ENCODE measurements at regions not wholly inside any gene's neighbourhood (a gene's known extent, or its start where the extent isn't known, plus 50 kb on each side); places are given as distances from the start of the nearest gene placed in this dataset.

DNA sequence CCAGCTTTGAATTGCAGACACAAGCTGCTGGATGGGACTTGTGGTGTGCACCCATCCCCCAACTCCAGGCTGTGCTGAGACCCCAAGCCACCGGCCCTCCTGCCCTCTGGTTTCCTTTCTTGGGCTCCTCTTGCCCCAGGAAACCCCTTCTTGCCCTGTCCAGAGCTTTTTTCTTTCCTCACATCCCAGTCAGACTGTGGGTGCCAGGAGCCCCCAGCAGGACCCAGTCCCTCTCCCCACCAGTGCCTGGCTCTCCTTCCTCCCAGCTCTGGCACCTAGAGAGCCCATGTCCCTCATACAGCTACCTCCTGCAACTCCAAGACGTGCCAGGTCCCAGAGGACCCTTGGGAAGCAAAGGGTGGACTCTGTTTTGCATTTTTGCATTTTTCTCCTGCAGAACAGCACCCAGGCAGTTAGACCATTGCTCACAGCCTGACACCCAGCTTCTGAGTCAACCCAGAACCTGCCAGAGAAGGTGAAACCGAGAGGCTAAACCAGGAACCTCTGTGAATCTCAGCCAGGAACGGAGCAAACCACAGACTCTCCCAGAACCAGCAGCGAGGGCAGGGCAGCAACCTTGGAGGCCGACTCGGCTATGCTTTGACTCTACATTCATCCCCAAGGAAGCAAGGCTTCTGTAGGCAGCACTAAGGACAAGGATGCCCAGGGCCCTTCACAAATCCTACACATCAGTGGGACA is 221.1 kb downstream of the ANAPC1 start:
- TF ChIP-seq CTCF (IDR thresholded peaks at IDR 0.05; ENCODE audit: low read depth, low read length, poor library complexity, severe bottlenecking), result no peak
- no peak for TF ChIP-seq EZH2phosphoT487 (IDR thresholded peaks at IDR 0.05; ENCODE audit: borderline replicate concordance, low read length)

Measured in DOHH2 (cell line).